GM12878 (cell line): ENCODE measurements at regions not wholly inside any gene's neighbourhood (a gene's known extent, or its start where the extent isn't known, plus 50 kb on each side); places are given as distances from the start of the nearest gene placed in this dataset.

Experiments
- ATAC-seq: fragments of 200-7000 bp; cut with Tn5 transposase; 3 replicates; pipeline ENCODE4 v1.9.1; 2020; ENCODE audit warnings: mild to moderate bottlenecking, moderate library complexity
- BruUV-seq: library from RNA; stranded (reverse); fragments of 400-500 nt; replicated peaks from 2 replicates; lab custom pipeline; 2021; lab: Mats Ljungman, UMichigan
- CTCF ChIA-PET: fragments of 300-600 bp; sonication (Branson Sonifier 250); formaldehyde crosslinking; extraction: SDS; loops from one replicate; lab custom pipeline; 2021; ENCODE audit warnings: inconsistent platforms; lab: Yijun Ruan, JAX
- POLR2A ChIA-PET: fragments of 350-600 bp; formaldehyde crosslinking; extraction: SDS; loops from one replicate; lab custom pipeline; 2021; ENCODE audit warnings: inconsistent platforms; lab: Charles Lee
- RAD21 ChIA-PET: fragments of 300-600 bp; sonication (Branson Sonifier 250); formaldehyde crosslinking; loops from one replicate; lab custom pipeline; 2023; ENCODE audit warnings: antibody characterized with exemption; ENCODE audit not compliant: unreplicated experiment; lab: Charles Lee
- SMC1A ChIA-PET: fragments of 300-600 bp; sonication (Branson Sonifier 250); formaldehyde crosslinking; loops from one replicate; lab custom pipeline; 2023; ENCODE audit not compliant: unreplicated experiment, uncharacterized antibody; lab: Charles Lee
- DNase-seq: peaks from one replicate; pipeline ENCODE4 v3.0.0-alpha.2; 2011; ENCODE audit warnings: low read depth, low spot score
- FAIRE-seq: peaks from 3 replicates; lab custom pipeline; 2011; peaks lifted over from hg19 to GRCh38; lab: Jason Lieb, UNC
- H2AFZ ChIP-seq: 2 replicates; pipeline ENCODE4 v1.6.0; 2011; ENCODE audit warnings: low read depth, low read length, control low read depth; ENCODE audit not compliant: control insufficient read depth
- H3K27ac ChIP-seq: 2 replicates; pipeline ENCODE4 v1.5.1; 2011; ENCODE audit warnings: control low read depth; ENCODE audit not compliant: control insufficient read depth, insufficient read depth
- H3K27me3 ChIP-seq, 2 experiments: replicated peaks in 1 of 2; 2 replicates each; pipeline versions ENCODE4 v1.6.0 to v1.6.1; 2011; ENCODE audit warnings: low read length in 1 of 2; ENCODE audit not compliant: control insufficient read depth in 2 of 2, insufficient read depth in 2 of 2
- H3K36me3 ChIP-seq, 2 experiments: 2 replicates each; pipeline ENCODE4 v1.5.1; 2011; ENCODE audit warnings: low read length in 1 of 2; ENCODE audit not compliant: control insufficient read depth in 2 of 2, insufficient read depth in 2 of 2
- H3K4me1 ChIP-seq: 2 replicates; pipeline ENCODE4 v1.6.1; 2011; ENCODE audit warnings: mild to moderate bottlenecking, low read length, moderate library complexity, mixed read lengths; ENCODE audit not compliant: control insufficient read depth, insufficient read depth
- H3K4me2 ChIP-seq: 2 replicates; pipeline ENCODE4 v1.6.0; 2011; ENCODE audit warnings: control low read depth; ENCODE audit not compliant: control insufficient read depth, insufficient read depth
- H3K4me3 ChIP-seq: fragments of 200-600 bp; sonication (generic); 2 replicates; pipeline ENCODE4 v1.5.1; 2016
- H3K79me2 ChIP-seq: 2 replicates; pipeline ENCODE4 v1.6.0; 2011; ENCODE audit warnings: low read length; ENCODE audit not compliant: control insufficient read depth, insufficient read depth
- H3K9ac ChIP-seq: 2 replicates; pipeline ENCODE4 v1.8.0; 2011; ENCODE audit warnings: low read length, control low read depth, mixed read lengths; ENCODE audit not compliant: control insufficient read depth, insufficient read depth
- H3K9me3 ChIP-seq: replicated peaks from 3 replicates; pipeline ENCODE4 v1.5.1; 2011; ENCODE audit warnings: mild to moderate bottlenecking, low read length; ENCODE audit not compliant: control insufficient read depth, insufficient read depth
- H4K20me1 ChIP-seq: 2 replicates; pipeline ENCODE4 v1.6.0; 2011; ENCODE audit not compliant: control insufficient read depth, insufficient read depth
- BCL11A ChIP-seq: IDR thresholded peaks from 2 replicates; pipeline ENCODE4 v1.6.1; 2011; ENCODE audit warnings: low read depth, low read length
- BMI1 ChIP-seq: fragments of 450-650 bp; IDR thresholded peaks from 2 replicates; pipeline ENCODE4 v1.6.1; 2016; ENCODE audit warnings: mild to moderate bottlenecking, moderate library complexity, borderline replicate concordance
- CBX3 ChIP-seq: fragments of 200-600 bp; sonication (generic); IDR thresholded peaks from 2 replicates; pipeline ENCODE4 v1.6.1; 2016; ENCODE audit warnings: low read depth, borderline replicate concordance
- CEBPB ChIP-seq, 2 experiments: fragments of 150-350 bp in 1 of 2; IDR thresholded peaks; 2 replicates each; pipeline ENCODE4 v1.6.1; 2012 to 2014; ENCODE audit warnings: low read depth in 2 of 2, low read length in 2 of 2, borderline replicate concordance in 1 of 2, inconsistent platforms in 1 of 2
- CTCF ChIP-seq, 3 experiments: IDR thresholded peaks in 2 of 3; conservative IDR thresholded peaks in 1 of 3; 2 replicates each; pipeline ENCODE4 v1.5.1; 2011; ENCODE audit warnings: low read depth in 3 of 3, low read length in 3 of 3, mild to moderate bottlenecking in 3 of 3, control low read depth in 2 of 3, moderate library complexity in 2 of 3, inconsistent platforms in 1 of 3, mixed read lengths in 1 of 3; ENCODE audit not compliant: control insufficient read depth in 2 of 3, insufficient read depth in 1 of 3; ENCODE audit errors: extremely low read depth in 1 of 3
- ETV6 ChIP-seq, 2 experiments: fragments of 450-650 bp in 1 of 2; IDR thresholded peaks in 1 of 2; conservative IDR thresholded peaks in 1 of 2; 2 replicates each; pipeline ENCODE4 v1.6.1; 2014; ENCODE audit warnings: antibody characterized with exemption in 1 of 2, borderline replicate concordance in 1 of 2, low read depth in 1 of 2, mild to moderate bottlenecking in 1 of 2, moderate library complexity in 1 of 2
- KLF5 ChIP-seq: fragments of 450-650 bp; IDR thresholded peaks from 2 replicates; pipeline ENCODE4 v1.6.1; 2014; ENCODE audit warnings: mild to moderate bottlenecking; ENCODE audit not compliant: partially characterized antibody
- MEF2A ChIP-seq: IDR thresholded peaks from 2 replicates; pipeline ENCODE4 v1.6.1; 2011; ENCODE audit warnings: low read depth, mild to moderate bottlenecking, low read length, moderate library complexity; ENCODE audit not compliant: insufficient read depth
- MXI1 ChIP-seq: fragments of 150-350 bp; IDR thresholded peaks from 2 replicates; pipeline ENCODE4 v1.6.1; 2011; ENCODE audit warnings: low read depth, mild to moderate bottlenecking, inconsistent platforms, low read length, improper control_type of control experiment
- NBN ChIP-seq: fragments of 450-650 bp; IDR thresholded peaks from 2 replicates; pipeline ENCODE4 v1.6.1; 2016
- PAX5 ChIP-seq: IDR thresholded peaks from 2 replicates; pipeline ENCODE4 v1.6.1; 2011; ENCODE audit warnings: low read depth, low read length, borderline replicate concordance
- PBX3 ChIP-seq: IDR thresholded peaks from 2 replicates; pipeline ENCODE4 v1.6.1; 2011; ENCODE audit warnings: mild to moderate bottlenecking, low read depth, low read length, moderate library complexity; ENCODE audit not compliant: insufficient replicate concordance
- RB1 ChIP-seq: fragments of 450-650 bp; formaldehyde crosslinking; IDR thresholded peaks from 2 replicates; pipeline ENCODE4 v1.6.1; 2017; ENCODE audit warnings: mild to moderate bottlenecking, borderline replicate concordance
- TAF1 ChIP-seq: IDR thresholded peaks from 2 replicates; pipeline ENCODE4 v1.6.1; 2011; ENCODE audit warnings: mild to moderate bottlenecking, low read depth, low read length, borderline replicate concordance
- ZNF24 ChIP-seq: fragments of 450-650 bp; IDR thresholded peaks from 2 replicates; pipeline ENCODE4 v1.6.1; 2017; ENCODE audit warnings: antibody characterized with exemption, mild to moderate bottlenecking
- ZNF592 ChIP-seq: fragments of 450-650 bp; IDR thresholded peaks from 2 replicates; pipeline ENCODE4 v1.6.1; 2017; ENCODE audit warnings: mild to moderate bottlenecking, moderate library complexity
- WGBS: methylation state at CpG from one replicate; pipeline ENCODE4 v1.1.6; 2016; ENCODE audit warnings: low lambda C conversion rate; ENCODE audit not compliant: insufficient replicate concordance, insufficient coverage; ENCODE audit errors: missing lambda C conversion rate; 5-methylcytosine and 5-hydroxymethylcytosine counted together
- in situ Hi-C: fragments of 300-500 bp; cut with MboI; formaldehyde crosslinking; loops from 9 replicates; pipeline ENCODE4 v1.14.3; 2018; ENCODE audit warnings: mixed read lengths
- intact Hi-C: fragments of 100-400 bp; cut with micrococcal nuclease; formaldehyde crosslinking; loops from one replicate; pipeline ENCODE4 v1.14.2; 2022; ENCODE audit not compliant: unreplicated experiment

GRCh38 chr12:118500299-118500698 lies 123.9 kb downstream of the SUDS3 start (continued):
- no peak for TF ChIP-seq PBX3
- TF ChIP-seq ZNF24: no peak
- TF ChIP-seq TAF1: no peak

GRCh38 chr12:118501489-118501888 lies 125.1 kb downstream of the SUDS3 start:
- Histone ChIP-seq H2AFZ (no peak overlapping the region), H3K4me3 (no peak overlapping the region), H3K4me2 (no peak overlapping the region), H3K27ac (no peak overlapping the region), H4K20me1 (no peaks in the 10 kb centered on the region), H3K79me2 (no peaks in the 10 kb centered on the region), H3K9me3 (no peaks in the 10 kb centered on the region), H3K36me3 (no peaks in the 10 kb centered on the region), H3K4me1 (no peaks in the 10 kb centered on the region), H3K27me3 (no peaks in the 10 kb centered on the region), H3K9ac (no peak overlapping the region)
- WGBS: 0% methylated on average over 3 of the region's 3 CpGs
- FAIRE-seq (no peak), ATAC-seq (no peak), DNase-seq (no peak)
- CTCF ChIA-PET: no interaction called here
- POLR2A ChIA-PET: no interaction called here
- intact Hi-C loops: no loop called here
- no TSS peak for BruUV-seq
- in situ Hi-C loops: no loop called here
- RAD21 ChIA-PET: no interaction called here
- SMC1A ChIA-PET: no interaction called here
- no peak for TF ChIP-seq CTCF (IDR thresholded peaks at IDR 0.05 in 2 of 3, conservative IDR thresholded peaks at IDR 0.05 in 1 of 3; ENCODE audit: control insufficient read depth in 2 of 3, extremely low read depth in 1 of 3, insufficient read depth in 1 of 3, low read depth in 3 of 3, low read length in 3 of 3)
- TF ChIP-seq ZNF592: no peak
- no peak for TF ChIP-seq BMI1
- no peak for TF ChIP-seq KLF5
- TF ChIP-seq MEF2A: no peak
- no peak for TF ChIP-seq PAX5
- no peak for TF ChIP-seq RB1
- TF ChIP-seq NBN: no peak
- TF ChIP-seq MXI1: no peak
- TF ChIP-seq CEBPB (IDR thresholded peaks at IDR 0.05; ENCODE audit: borderline replicate concordance in 1 of 2, low read depth in 2 of 2, low read length in 2 of 2): no peak
- TF ChIP-seq BCL11A: no peak
- no peak for TF ChIP-seq ETV6 (conservative IDR thresholded peaks at IDR 0.05 in 1 of 2, IDR thresholded peaks at IDR 0.05 in 1 of 2; ENCODE audit: borderline replicate concordance in 1 of 2, low read depth in 1 of 2)
- no peak for TF ChIP-seq CBX3
